Heart right ventricle (tissue), 16 donors: ENCODE measurements at regions not wholly inside any gene's neighbourhood (a gene's known extent, or its start where the extent isn't known, plus 50 kb on each side); places are given as distances from the start of the nearest gene placed in this dataset.

Experiments
- ATAC-seq, 8 donors: fragments of 200-7000 bp; cut with Tn5 transposase; one replicate each; pipeline ENCODE4 v1.9.1; 2020; ENCODE audit warnings: mild to moderate bottlenecking in 8 of 8, moderate library complexity in 8 of 8, moderate number of reproducible peaks in 1 of 8
- DNase-seq, 2 donors: peaks; one replicate each; pipeline ENCODE4 v3.0.0-alpha.2; 2020
- H3K27ac ChIP-seq, 10 donors: fragments of 200-600 bp; sonication (generic) in 2 of 10; one replicate each; pipeline versions ENCODE4 v1.5.0 to v1.8.0; 2020 to 2022; ENCODE audit warnings: mild to moderate bottlenecking in 3 of 10
- H3K27me3 ChIP-seq, 7 donors: fragments of 200-600 bp; one replicate each; pipeline ENCODE4 v1.8.0; 2021 to 2022; ENCODE audit warnings: mild to moderate bottlenecking in 2 of 7
- H3K36me3 ChIP-seq, 9 donors: fragments of 200-600 bp; sonication (generic) in 1 of 9; one replicate each; pipeline versions ENCODE4 v1.5.0 to v1.8.0; 2020 to 2022; ENCODE audit warnings: mild to moderate bottlenecking in 2 of 9
- H3K4me1 ChIP-seq, 9 donors: fragments of 200-600 bp; sonication (generic) in 1 of 9; one replicate each; pipeline versions ENCODE4 v1.5.0 to v1.8.0; 2020 to 2022; ENCODE audit warnings: mild to moderate bottlenecking in 4 of 9
- H3K4me3 ChIP-seq, 10 donors: fragments of 200-600 bp; sonication (generic) in 2 of 10; one replicate each; pipeline versions ENCODE4 v1.5.0 to v1.8.0; 2020 to 2022; ENCODE audit warnings: mild to moderate bottlenecking in 7 of 10, moderate library complexity in 2 of 10
- H3K9me3 ChIP-seq, 11 donors: fragments of 200-600 bp in 10 of 11; sonication (generic) in 2 of 11; one replicate each; pipeline versions ENCODE4 v1.5.0 to v1.8.0; 2013 to 2022; ENCODE audit warnings: mild to moderate bottlenecking in 2 of 11, control low read depth in 1 of 11, moderate library complexity in 1 of 11
- CTCF ChIP-seq, 9 donors: fragments of 200-600 bp; sonication (generic) in 2 of 9; IDR thresholded peaks; one replicate each; pipeline versions ENCODE4 v1.5.0 to v1.8.0; 2021 to 2022; ENCODE audit warnings: antibody characterized with exemption in 9 of 9, mild to moderate bottlenecking in 5 of 9, moderate library complexity in 1 of 9
- WGBS, 2 donors: extraction: QIAGEN DNeasy Blood & Tissue Kit; methylation state at CpG; one replicate each; pipeline ENCODE4 v1.1.7; 2013; ENCODE audit warnings: inconsistent platforms in 1 of 2; 5-methylcytosine and 5-hydroxymethylcytosine counted together
- intact Hi-C, 10 donors: fragments of 100-400 bp; cut with DNase I; formaldehyde crosslinking; loops; one replicate each; pipeline versions ENCODE4 v1.11.1 to v1.14.2; 2022
- donor health status: Arrhythmogenic right ventricular cardiomyopathy.
- donor health status: ischemic (EF 13 %, LVEDD 7.1; RV severe dilation, severe dysfunction).
- donor health status: healthy with polysubstance abuse.
- donor health status: DM: no; HTN: yes; CAD: no.
- donor health status: DM: no; HTN: no; CAD: no.
- donor health status: ischemic (EF 25% LVEDD 6.9; RV normal size, moderate dysfunction).
- donor health status: ischemic (EF 25% LVEDD 5.7; RV mildly dilated, moderate dysfunction).
- donor health status: healthy.
- donor health status: DM: yes; HTN: yes; CAD: no.
- donor health status: Ischemic cardiomyopathy.
- donor health status: ischemic (EF 35%, LVEDD 5.7; RV mildly dilated, moderate dysfunction).
- donor health status: nonischemic (EF 11% LVEDD 7.7; RV severe dilation, severe dysfunction).
- donor health status: DM: yes; HTN: yes; CAD: no.
- donor health status: PGD.
- donor health status: ischemic (EF 29% LVEDD 5.4; RV normal size, mild dysfunction).
- donor health status: nonischemic (EF 23%, LVEDD 6.1; RV moderate dilation, normal function).

- peak in 2 of 8 donors; percentile 20 to 39 for ATAC-seq
These were observed 1072.3 kb downstream of the FLRT2 start for GRCh38 chr14:86602263-86602662.

DNA sequence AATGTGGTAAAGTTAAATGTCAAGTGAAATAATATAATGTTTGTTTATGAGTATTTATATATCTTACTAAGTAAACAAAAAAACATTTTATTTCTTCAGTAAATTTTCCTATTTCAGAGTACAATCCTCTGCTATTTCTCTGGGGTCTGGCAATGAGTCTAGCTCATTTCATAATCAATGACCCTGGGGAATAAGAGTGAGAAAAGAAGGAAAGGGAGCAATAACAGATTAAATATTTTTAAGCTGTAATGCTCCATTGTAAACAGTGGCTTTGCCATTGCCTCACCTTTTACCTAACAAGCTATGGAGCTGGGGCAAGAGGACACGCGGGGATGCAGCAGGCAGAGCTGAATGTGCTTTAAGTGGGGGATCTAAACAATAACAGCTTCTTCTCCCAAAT is 1071.9 kb downstream of the FLRT2 start:
- WGBS, 2 donors, result 75 to 88% methylated on average over 2 of the region's 2 CpGs
- H3K27me3 ChIP-seq, result no peaks in the 10 kb centered on the region
- no peak for TF ChIP-seq CTCF (IDR thresholded peaks at IDR 0.05)
- no peak overlapping the region for H3K27ac ChIP-seq
- intact Hi-C loops, result no loop called here
- no peak overlapping the region for H3K4me3 ChIP-seq
- DNase-seq, result no peak
- H3K36me3 ChIP-seq, result no peaks in the 10 kb centered on the region
- no peaks in the 10 kb centered on the region for H3K4me1 ChIP-seq
- ATAC-seq, result no peak
- peaks cover 0 to 3% (median 0%) of the 10 kb centered on the region in 11 donors for H3K9me3 ChIP-seq

More at GRCh38 chr14:86602263-86602662, 1072.3 kb downstream of the FLRT2 start:
- WGBS, 2 donors, result 63 to 66% methylated on average over 3 of the region's 3 CpGs
- Histone ChIP-seq H3K9me3 (peaks cover 0 to 3% (median 0%) of the 10 kb centered on the region in 11 donors), H3K4me3 (no peak overlapping the region), H3K27me3 (no peaks in the 10 kb centered on the region), H3K36me3 (no peaks in the 10 kb centered on the region), H3K4me1 (no peaks in the 10 kb centered on the region), H3K27ac (no peak overlapping the region)
- TF ChIP-seq CTCF (IDR thresholded peaks at IDR 0.05), result no peak
- DNase-seq, result no peak
- intact Hi-C loops, result no loop called here

DNA sequence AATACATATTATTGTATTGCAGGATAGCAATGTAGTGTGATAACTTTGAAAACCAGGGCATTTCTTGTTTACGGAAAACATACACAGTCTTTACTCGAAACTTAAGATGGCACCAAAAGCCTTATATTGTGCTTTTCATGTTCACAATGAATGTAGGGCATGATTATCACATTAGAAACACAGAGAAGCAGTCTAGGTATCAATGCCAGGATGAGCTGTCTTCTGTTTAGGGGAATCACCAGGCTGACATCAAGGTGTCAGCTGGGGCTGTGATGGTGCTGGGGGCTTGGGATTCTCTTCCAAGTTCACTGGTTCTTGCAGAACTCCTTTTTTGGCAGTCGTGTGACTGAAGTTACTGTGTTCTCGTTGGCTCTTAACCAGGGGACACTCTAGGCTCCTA is 1067.3 kb downstream of the FLRT2 start:
- TF ChIP-seq CTCF (IDR thresholded peaks at IDR 0.05), result no peak
- Histone ChIP-seq H3K4me3 (no peak overlapping the region), H3K27me3 (no peaks in the 10 kb centered on the region), H3K4me1 (no peaks in the 10 kb centered on the region), H3K36me3 (no peaks in the 10 kb centered on the region), H3K27ac (no peak overlapping the region), H3K9me3 (peaks cover 0 to 9% (median 0%) of the 10 kb centered on the region in 11 donors)
- DNase-seq (no peak), ATAC-seq (no peak)
- whole genome bisulfite sequencing, 2 donors, result 84% methylated on average over 4 of the region's 4 CpGs
- intact Hi-C loops, result no loop called here

DNA sequence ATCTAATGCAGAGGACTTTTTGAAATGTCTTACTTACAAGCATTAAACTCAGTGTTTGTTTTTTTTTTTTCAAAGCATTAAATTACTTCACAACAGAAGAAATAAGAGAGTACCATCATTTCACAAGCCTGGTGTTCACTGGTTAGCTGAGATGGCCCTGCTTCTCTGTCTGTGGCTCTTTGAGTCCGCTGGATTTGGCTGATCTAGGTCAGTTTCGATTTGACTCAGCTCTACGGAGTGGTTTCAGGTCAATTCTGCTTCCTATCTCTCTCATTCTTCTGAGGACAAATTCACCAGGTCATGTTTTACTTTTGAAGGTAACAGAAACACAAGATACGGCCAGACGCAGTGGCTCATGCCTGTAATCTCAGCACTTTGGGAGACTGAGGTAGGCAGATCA is 1066.1 kb downstream of the FLRT2 start:
- Histone ChIP-seq H3K4me1 (no peaks in the 10 kb centered on the region), H3K27me3 (no peaks in the 10 kb centered on the region), H3K36me3 (no peaks in the 10 kb centered on the region), H3K4me3 (no peak overlapping the region), H3K27ac (no peak overlapping the region), H3K9me3 (peaks cover 0 to 9% (median 0%) of the 10 kb centered on the region in 11 donors)
- no peak for DNase-seq
- intact Hi-C loops, result no loop called here
- TF ChIP-seq CTCF (IDR thresholded peaks at IDR 0.05), result no peak
- no peak for ATAC-seq
- 87 to 95% methylated on average over 5 of the region's 5 CpGs for WGBS, 2 donors
